Endothelial cell of umbilical vein (primary cell): ENCODE measurements at regions not wholly inside any gene's neighbourhood (a gene's known extent, or its start where the extent isn't known, plus 50 kb on each side); places are given as distances from the start of the nearest gene placed in this dataset.

Experiments used
- BruUV-seq: library from RNA; stranded (reverse); fragments of 400-500 nt; replicated peaks from 2 replicates; lab custom pipeline; 2021; lab: Mats Ljungman, UMichigan
- CTCF ChIA-PET: fragments of 300-600, 350-600 bp; sonication (Branson Sonifier 250); formaldehyde crosslinking; loops from one replicate; lab custom pipeline; 2021; ENCODE audit warnings: antibody characterized with exemption, inconsistent platforms; lab: Charles Lee
- POLR2A ChIA-PET: fragments of 300-600, 350-600 bp; sonication (Branson Sonifier 250); formaldehyde crosslinking; loops from one replicate; lab custom pipeline; 2021; ENCODE audit warnings: antibody characterized with exemption, inconsistent platforms; lab: Charles Lee
- DNase-seq: peaks from one replicate; pipeline ENCODE4 v3.0.0-alpha.2; 2011; ENCODE audit warnings: low read depth, low spot score
- FAIRE-seq: peaks from 2 replicates; lab custom pipeline; 2011; peaks lifted over from hg19 to GRCh38; lab: Jason Lieb, UNC
- H2AFZ ChIP-seq: 2 replicates; pipeline ENCODE4 v1.6.0; 2012; ENCODE audit warnings: low read depth, low read length, control low read depth, inconsistent platforms
- H3K27ac ChIP-seq: 2 replicates; pipeline ENCODE4 v1.5.1; 2011; ENCODE audit warnings: low read depth, mild to moderate bottlenecking, control low read depth, low read length, moderate library complexity; ENCODE audit not compliant: insufficient read depth
- H3K27me3 ChIP-seq, 2 experiments: 2 replicates each; pipeline versions ENCODE4 v1.6.0 to v1.6.1; 2011; ENCODE audit warnings: low read length in 2 of 2, mixed read lengths in 1 of 2; ENCODE audit not compliant: control insufficient read depth in 2 of 2, insufficient read depth in 2 of 2
- H3K36me3 ChIP-seq, 2 experiments: 2 replicates in 1 of 2; 3 replicates in 1 of 2; pipeline ENCODE4 v1.5.1; 2011; ENCODE audit warnings: low read length in 2 of 2, mild to moderate bottlenecking in 1 of 2, moderate library complexity in 1 of 2; ENCODE audit not compliant: control insufficient read depth in 2 of 2, insufficient read depth in 2 of 2; ENCODE audit errors: extremely low read depth in 1 of 2
- H3K4me1 ChIP-seq: 3 replicates; pipeline ENCODE4 v1.5.1; 2011; ENCODE audit warnings: mild to moderate bottlenecking, low read length; ENCODE audit not compliant: control insufficient read depth, insufficient read depth; ENCODE audit errors: extremely low read depth
- H3K4me2 ChIP-seq: 2 replicates; pipeline ENCODE4 v1.6.1; 2011; ENCODE audit warnings: low read length, control low read depth, mixed read lengths; ENCODE audit not compliant: insufficient read depth
- H3K4me3 ChIP-seq, 3 experiments: fragments of 200-600 bp in 1 of 3; sonication (generic), shearing (Covaris generic) in 1 of 3; replicated peaks in 1 of 3; 2 replicates each; pipeline ENCODE4 v1.5.1; 2011 to 2016; ENCODE audit warnings: control low read depth in 3 of 3, low read length in 3 of 3, mild to moderate bottlenecking in 2 of 3, inconsistent platforms in 1 of 3, low read depth in 1 of 3, moderate library complexity in 1 of 3; ENCODE audit not compliant: insufficient read depth in 1 of 3
- H3K79me2 ChIP-seq: 2 replicates; pipeline ENCODE4 v1.6.0; 2012; ENCODE audit warnings: low read length, inconsistent platforms; ENCODE audit not compliant: control insufficient read depth, insufficient read depth
- H3K9ac ChIP-seq: replicated peaks from 2 replicates; pipeline ENCODE3; 2011; ENCODE audit warnings: low read length, control low read depth; ENCODE audit not compliant: insufficient read depth; ENCODE audit errors: extremely low read depth
- H3K9me1 ChIP-seq: replicated peaks from 3 replicates; pipeline ENCODE4 v1.6.0; 2011; ENCODE audit warnings: mild to moderate bottlenecking, low read length; ENCODE audit not compliant: control insufficient read depth, insufficient read depth; ENCODE audit errors: extremely low read depth
- H3K9me3 ChIP-seq: replicated peaks from 2 replicates; pipeline ENCODE4 v1.5.1; 2012; ENCODE audit warnings: low read length, inconsistent platforms; ENCODE audit not compliant: control insufficient read depth, insufficient read depth
- H4K20me1 ChIP-seq: replicated peaks from 2 replicates; pipeline ENCODE3; 2011; ENCODE audit warnings: mild to moderate bottlenecking, low read length; ENCODE audit not compliant: control insufficient read depth, insufficient read depth; ENCODE audit errors: extremely low read depth
- FOS ChIP-seq: IDR thresholded peaks from 2 replicates; pipeline ENCODE4 v1.6.1; 2011; ENCODE audit warnings: mild to moderate bottlenecking, low read length, moderate library complexity, borderline replicate concordance; ENCODE audit not compliant: insufficient read depth
- GATA2 ChIP-seq: IDR thresholded peaks from 2 replicates; pipeline ENCODE4 v1.7.0; 2011; ENCODE audit warnings: low read depth, mild to moderate bottlenecking, moderate library complexity, mixed read lengths, low read length; ENCODE audit not compliant: insufficient read length, insufficient read depth
- JUN ChIP-seq: IDR thresholded peaks from 2 replicates; pipeline ENCODE4 v1.6.1; 2011; ENCODE audit warnings: borderline replicate concordance, low read depth; ENCODE audit not compliant: insufficient read length, insufficient read depth
- MYC ChIP-seq: IDR thresholded peaks from one replicate; pipeline ENCODE4 v1.6.1; 2011; ENCODE audit warnings: mild to moderate bottlenecking, low read depth, low read length
- POLR2A ChIP-seq: IDR thresholded peaks from 2 replicates; pipeline ENCODE4 v1.6.1; 2012; ENCODE audit warnings: low read depth, mild to moderate bottlenecking, control low read depth, low read length
- POLR2AphosphoS5 ChIP-seq: IDR thresholded peaks from 2 replicates; pipeline ENCODE4 v1.6.1; 2012; ENCODE audit warnings: low read depth, mild to moderate bottlenecking, control low read depth, low read length, moderate library complexity; ENCODE audit not compliant: insufficient read depth
- dilution Hi-C: fragments of 300-500 bp; cut with MboI; formaldehyde crosslinking; loops from one replicate; pipeline ENCODE4 v1.15.0; 2019; ENCODE audit warnings: low sequenced_read_pairs; ENCODE audit not compliant: extremely low pct_ligation_motif_present
- intact Hi-C: fragments of 100-400 bp; cut with micrococcal nuclease; formaldehyde crosslinking; loops from one replicate; pipeline ENCODE4 v1.10.0; 2022
- TF ChIP-seq, protein P1 (sequence below), 2 donors: IDR thresholded peaks; 1 replicate in 1 of 2; 2 replicates in 1 of 2; pipeline ENCODE4 v1.5.1; 2011; ENCODE audit warnings: low read length in 2 of 2, mild to moderate bottlenecking in 2 of 2, moderate library complexity in 2 of 2, control low read depth in 1 of 2, inconsistent platforms in 1 of 2, low read depth in 1 of 2; ENCODE audit not compliant: insufficient read depth in 1 of 2; ENCODE audit errors: extremely low read depth in 1 of 2

DNA sequence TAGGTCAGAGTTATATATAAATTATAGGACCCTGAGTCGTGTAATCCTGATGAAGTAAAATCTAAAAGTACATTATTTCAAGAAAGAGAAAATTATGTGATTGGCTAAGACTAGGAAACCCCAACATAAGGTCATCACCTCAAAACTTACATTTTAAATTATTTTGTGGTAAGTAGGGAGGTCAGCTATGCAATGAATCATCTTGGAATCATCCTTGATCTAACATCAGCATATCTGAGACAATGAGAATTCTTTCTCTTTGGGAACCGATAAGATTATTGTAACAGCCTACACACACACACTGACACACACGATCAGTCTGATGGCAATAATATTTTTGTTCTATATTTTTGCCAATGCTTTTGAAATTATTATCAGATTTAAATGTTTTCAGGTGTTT, 904.8 kb upstream of the CHAC2 start:
- H3K27ac ChIP-seq, result no peak overlapping the region
- H3K4me3 ChIP-seq, result no peak overlapping the region
- dilution Hi-C loops (no loop called here), intact Hi-C loops (no loop called here)
- no peak overlapping the region for H3K4me2 ChIP-seq
- TF ChIP-seq JUN, result no peak
- H3K9me3 ChIP-seq, result no peaks in the 10 kb centered on the region
- no peak overlapping the region for H2AFZ ChIP-seq
- DNase-seq (no peak), FAIRE-seq (no peak)
- H3K4me1 ChIP-seq, result no peaks in the 10 kb centered on the region
- ChIA-PET POLR2A (no interaction called here), CTCF (interaction anchor here (0.6 kb wide), 1 partner anchor 110 kb away, joined by 3 read pairs; no protein-coding TSS in a partner anchor)
- H3K36me3 ChIP-seq, result no peaks in the 10 kb centered on the region
- no peaks in the 10 kb centered on the region for H3K9me1 ChIP-seq
- no peak overlapping the region for H3K9ac ChIP-seq
- H3K79me2 ChIP-seq, result no peaks in the 10 kb centered on the region
- BruUV-seq, result no TSS peak
- H4K20me1 ChIP-seq, result no peaks in the 10 kb centered on the region
- no peaks in the 10 kb centered on the region for H3K27me3 ChIP-seq

DNA sequence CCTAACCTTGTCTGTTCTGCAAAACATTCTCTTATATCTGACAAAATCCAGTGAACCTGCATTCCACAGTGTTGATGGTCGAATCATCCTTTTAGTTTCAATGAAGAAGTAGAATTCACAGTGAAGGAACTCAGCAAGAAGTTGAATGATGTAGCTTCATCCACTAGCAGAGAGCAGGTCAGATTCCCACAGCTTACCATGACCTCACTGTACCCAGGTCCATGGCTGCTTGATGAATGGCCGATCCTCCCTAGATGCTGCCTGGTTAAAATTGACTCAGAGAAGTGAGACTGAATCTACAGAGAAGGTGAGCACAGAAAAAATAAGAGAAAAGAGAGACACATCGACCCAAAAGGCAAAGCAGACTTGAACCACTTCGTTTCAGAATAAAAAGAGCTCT, 906.0 kb upstream of the CHAC2 start:
- dilution Hi-C loops, result no loop called here
- Histone ChIP-seq H3K27ac (no peak overlapping the region), H3K79me2 (no peaks in the 10 kb centered on the region), H3K4me3 (no peak overlapping the region), H2AFZ (no peak overlapping the region), H3K4me2 (no peak overlapping the region), H3K27me3 (no peaks in the 10 kb centered on the region), H3K9me1 (no peaks in the 10 kb centered on the region), H3K9me3 (no peaks in the 10 kb centered on the region), H3K9ac (no peak overlapping the region), H3K36me3 (no peaks in the 10 kb centered on the region), H3K4me1 (no peaks in the 10 kb centered on the region), H4K20me1 (no peaks in the 10 kb centered on the region)
- FAIRE-seq (no peak), DNase-seq (no peak)
- TF ChIP-seq MYC, result no peak
- TF ChIP-seq GATA2, result no peak
- TF ChIP-seq, protein P1, sequence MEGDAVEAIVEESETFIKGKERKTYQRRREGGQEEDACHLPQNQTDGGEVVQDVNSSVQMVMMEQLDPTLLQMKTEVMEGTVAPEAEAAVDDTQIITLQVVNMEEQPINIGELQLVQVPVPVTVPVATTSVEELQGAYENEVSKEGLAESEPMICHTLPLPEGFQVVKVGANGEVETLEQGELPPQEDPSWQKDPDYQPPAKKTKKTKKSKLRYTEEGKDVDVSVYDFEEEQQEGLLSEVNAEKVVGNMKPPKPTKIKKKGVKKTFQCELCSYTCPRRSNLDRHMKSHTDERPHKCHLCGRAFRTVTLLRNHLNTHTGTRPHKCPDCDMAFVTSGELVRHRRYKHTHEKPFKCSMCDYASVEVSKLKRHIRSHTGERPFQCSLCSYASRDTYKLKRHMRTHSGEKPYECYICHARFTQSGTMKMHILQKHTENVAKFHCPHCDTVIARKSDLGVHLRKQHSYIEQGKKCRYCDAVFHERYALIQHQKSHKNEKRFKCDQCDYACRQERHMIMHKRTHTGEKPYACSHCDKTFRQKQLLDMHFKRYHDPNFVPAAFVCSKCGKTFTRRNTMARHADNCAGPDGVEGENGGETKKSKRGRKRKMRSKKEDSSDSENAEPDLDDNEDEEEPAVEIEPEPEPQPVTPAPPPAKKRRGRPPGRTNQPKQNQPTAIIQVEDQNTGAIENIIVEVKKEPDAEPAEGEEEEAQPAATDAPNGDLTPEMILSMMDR (IDR thresholded peaks at IDR 0.05; ENCODE audit: extremely low read depth in 1 of 2, insufficient read depth in 1 of 2, low read depth in 1 of 2, low read length in 2 of 2), result no peak
- TF ChIP-seq FOS, result no peak
- no peak for TF ChIP-seq POLR2AphosphoS5
- no peak for TF ChIP-seq POLR2A
- no TSS peak for BruUV-seq
- CTCF ChIA-PET, result no interaction called here
- POLR2A ChIA-PET, result no interaction called here
- intact Hi-C loops, result no loop called here
